Lower lobe of right lung (tissue), 2 donors: ENCODE measurements at regions not wholly inside any gene's neighbourhood (a gene's known extent, or its start where the extent isn't known, plus 50 kb on each side); places are given as distances from the start of the nearest gene placed in this dataset.

Source experiments
- ATAC-seq, 2 donors: fragments of 200-7000 bp; cut with Tn5 transposase; one replicate each; pipeline ENCODE4 v1.9.1; 2020 to 2022; ENCODE audit warnings: mild to moderate bottlenecking in 2 of 2, moderate library complexity in 2 of 2
- DNase-seq: peaks from one replicate; pipeline ENCODE4 v3.0.0-alpha.2; 2020
- H3K27ac ChIP-seq: fragments of 200-600 bp; one replicate; pipeline ENCODE4 v1.8.0; 2022
- H3K27me3 ChIP-seq: fragments of 200-600 bp; one replicate; pipeline ENCODE4 v1.8.0; 2022; ENCODE audit warnings: low read depth
- H3K36me3 ChIP-seq: fragments of 200-600 bp; one replicate; pipeline ENCODE4 v1.8.0; 2022; ENCODE audit warnings: mild to moderate bottlenecking
- H3K4me1 ChIP-seq: fragments of 200-600 bp; one replicate; pipeline ENCODE4 v1.8.0; 2022
- H3K4me3 ChIP-seq: fragments of 200-600 bp; one replicate; pipeline ENCODE4 v1.8.0; 2022; ENCODE audit warnings: mild to moderate bottlenecking
- H3K9me3 ChIP-seq: fragments of 200-600 bp; one replicate; pipeline ENCODE4 v1.8.0; 2022
- intact Hi-C: fragments of 100-400 bp; cut with DNase I; formaldehyde crosslinking; loops from one replicate; pipeline ENCODE4 v1.11.0; 2022
- TF ChIP-seq, protein P1 (sequence below): fragments of 200-600 bp; IDR thresholded peaks from one replicate; pipeline ENCODE4 v1.8.0; 2022; ENCODE audit warnings: antibody characterized with exemption, mild to moderate bottlenecking
- donor health status: DM: no; HTN: yes; CAD: no; lungs with severe emphysema.

GRCh38 chr5:174386846-174387245, 337.5 kb upstream of the MSX2 start:
- DNase-seq: no peak
- no peak overlapping the region for H3K27ac ChIP-seq
- H3K36me3 ChIP-seq: no peaks in the 10 kb centered on the region
- no peaks in the 10 kb centered on the region for H3K4me1 ChIP-seq
- H3K27me3 ChIP-seq: peaks cover 15% of the 10 kb centered on the region
- no peak overlapping the region for H3K4me3 ChIP-seq
- intact Hi-C loops: no loop called here
- no peaks in the 10 kb centered on the region for H3K9me3 ChIP-seq
- no peak for ATAC-seq
- TF ChIP-seq, protein P1, sequence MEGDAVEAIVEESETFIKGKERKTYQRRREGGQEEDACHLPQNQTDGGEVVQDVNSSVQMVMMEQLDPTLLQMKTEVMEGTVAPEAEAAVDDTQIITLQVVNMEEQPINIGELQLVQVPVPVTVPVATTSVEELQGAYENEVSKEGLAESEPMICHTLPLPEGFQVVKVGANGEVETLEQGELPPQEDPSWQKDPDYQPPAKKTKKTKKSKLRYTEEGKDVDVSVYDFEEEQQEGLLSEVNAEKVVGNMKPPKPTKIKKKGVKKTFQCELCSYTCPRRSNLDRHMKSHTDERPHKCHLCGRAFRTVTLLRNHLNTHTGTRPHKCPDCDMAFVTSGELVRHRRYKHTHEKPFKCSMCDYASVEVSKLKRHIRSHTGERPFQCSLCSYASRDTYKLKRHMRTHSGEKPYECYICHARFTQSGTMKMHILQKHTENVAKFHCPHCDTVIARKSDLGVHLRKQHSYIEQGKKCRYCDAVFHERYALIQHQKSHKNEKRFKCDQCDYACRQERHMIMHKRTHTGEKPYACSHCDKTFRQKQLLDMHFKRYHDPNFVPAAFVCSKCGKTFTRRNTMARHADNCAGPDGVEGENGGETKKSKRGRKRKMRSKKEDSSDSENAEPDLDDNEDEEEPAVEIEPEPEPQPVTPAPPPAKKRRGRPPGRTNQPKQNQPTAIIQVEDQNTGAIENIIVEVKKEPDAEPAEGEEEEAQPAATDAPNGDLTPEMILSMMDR: no peak

DNA sequence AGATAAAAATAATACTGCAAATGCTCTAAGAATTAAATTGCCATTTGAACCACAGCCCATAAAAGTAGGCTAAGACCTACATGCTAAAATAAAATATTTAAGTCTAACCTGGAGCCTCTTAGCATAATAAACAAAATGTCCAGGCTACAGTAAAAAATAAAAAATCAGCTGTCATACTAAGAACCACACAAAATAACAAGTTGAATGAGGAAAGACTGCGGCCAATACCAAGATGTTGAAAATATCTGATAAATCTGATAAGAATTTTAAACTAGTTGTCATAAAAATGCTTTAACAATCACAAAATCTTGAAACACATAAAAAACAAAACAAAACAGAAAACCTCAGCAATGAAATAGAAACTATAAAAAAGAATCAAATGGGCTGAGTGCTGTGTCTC, 336.9 kb upstream of the MSX2 start:
- DNase-seq (no peak), ATAC-seq (no peak)
- intact Hi-C loops: no loop called here
- H3K36me3 ChIP-seq: no peaks in the 10 kb centered on the region
- TF ChIP-seq, protein P1: no peak
- no peak overlapping the region for H3K4me3 ChIP-seq
- no peaks in the 10 kb centered on the region for H3K9me3 ChIP-seq
- no peaks in the 10 kb centered on the region for H3K4me1 ChIP-seq
- H3K27me3 ChIP-seq: peaks cover 15% of the 10 kb centered on the region
- H3K27ac ChIP-seq: no peak overlapping the region

- H3K4me1 ChIP-seq: no peaks in the 10 kb centered on the region
- H3K4me3 ChIP-seq: no peak overlapping the region
- intact Hi-C loops: no loop called here
- no peaks in the 10 kb centered on the region for H3K9me3 ChIP-seq
- DNase-seq: no peak
- ATAC-seq: no peak
- H3K27ac ChIP-seq: no peak overlapping the region
- TF ChIP-seq, protein P1: no peak
- no peaks in the 10 kb centered on the region for H3K36me3 ChIP-seq
- H3K27me3 ChIP-seq: peaks cover 13% of the 10 kb centered on the region
These were observed 331.5 kb upstream of the MSX2 start for GRCh38 chr5:174392892-174393291.

GRCh38 chr5:174396541-174396940, 327.8 kb upstream of the MSX2 start:
- Histone ChIP-seq H3K27ac (no peak overlapping the region), H3K4me1 (no peaks in the 10 kb centered on the region), H3K9me3 (no peaks in the 10 kb centered on the region), H3K27me3 (peaks cover 5% of the 10 kb centered on the region), H3K4me3 (no peak overlapping the region), H3K36me3 (no peaks in the 10 kb centered on the region)
- DNase-seq (no peak), ATAC-seq (no peak)
- TF ChIP-seq, protein P1: no peak
- intact Hi-C loops: no loop called here

- intact Hi-C loops: no loop called here
- TF ChIP-seq, protein P1: no peak
These were observed 327.2 kb upstream of the MSX2 start for GRCh38 chr5:174397206-174397605.

DNA sequence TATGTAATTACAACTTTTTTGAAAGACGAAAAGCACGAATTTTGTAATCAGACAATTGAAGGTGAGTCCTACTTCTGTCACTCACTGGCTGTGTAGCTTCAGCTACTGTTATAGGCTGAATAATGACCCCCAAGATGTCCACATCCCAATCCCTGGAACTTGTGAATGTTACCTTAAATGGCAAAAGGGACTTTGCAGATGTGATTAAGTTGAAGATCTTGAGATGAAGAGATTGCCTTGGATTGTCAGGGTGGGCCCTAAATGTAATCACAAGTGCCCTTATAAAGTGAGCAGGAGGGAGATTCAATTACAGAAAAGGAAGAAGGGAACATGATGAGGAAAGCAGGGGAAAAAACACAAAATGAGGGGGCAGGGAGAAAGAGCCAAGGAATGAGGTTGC, 326.2 kb upstream of the MSX2 start:
- DNase-seq (no peak), ATAC-seq (no peak)
- Histone ChIP-seq H3K4me1 (no peaks in the 10 kb centered on the region), H3K36me3 (no peaks in the 10 kb centered on the region), H3K27ac (no peak overlapping the region), H3K9me3 (no peaks in the 10 kb centered on the region), H3K4me3 (no peak overlapping the region), H3K27me3 (peaks cover 3% of the 10 kb centered on the region)
- TF ChIP-seq, protein P1: no peak
- intact Hi-C loops: no loop called here

More at GRCh38 chr5:174397206-174397605, 327.2 kb upstream of the MSX2 start:
- DNase-seq (no peak), ATAC-seq (no peak)
- Histone ChIP-seq H3K27ac (no peak overlapping the region), H3K9me3 (no peaks in the 10 kb centered on the region), H3K27me3 (peaks cover 3% of the 10 kb centered on the region), H3K4me1 (no peaks in the 10 kb centered on the region), H3K4me3 (no peak overlapping the region), H3K36me3 (no peaks in the 10 kb centered on the region)
